Trophoblast cell (in vitro differentiated cells and primary cell): ENCODE measurements at regions not wholly inside any gene's neighbourhood (a gene's known extent, or its start where the extent isn't known, plus 50 kb on each side); places are given as distances from the start of the nearest gene placed in this dataset.

ENCODE experiments used
- DNase-seq, 2 donors: peaks; one replicate each; pipeline ENCODE4 v3.0.0-alpha.2; 2016
- H2AFZ ChIP-seq: 2 replicates; pipeline ENCODE4 v1.6.1; 2013; ENCODE audit warnings: low read length, moderate library complexity, mild to moderate bottlenecking; ENCODE audit not compliant: insufficient read depth, poor library complexity
- H2AK5ac ChIP-seq: 2 replicates; pipeline ENCODE4 v1.6.1; 2013; ENCODE audit warnings: mild to moderate bottlenecking, low read length
- H2BK120ac ChIP-seq: 2 replicates; pipeline ENCODE4 v1.6.1; 2013; ENCODE audit warnings: low read length, mild to moderate bottlenecking, moderate library complexity; ENCODE audit not compliant: insufficient read depth, poor library complexity
- H2BK12ac ChIP-seq: 2 replicates; pipeline ENCODE4 v1.6.1; 2013; ENCODE audit warnings: mild to moderate bottlenecking, low read length, moderate library complexity
- H2BK5ac ChIP-seq: 2 replicates; pipeline ENCODE4 v1.6.1; 2013; ENCODE audit warnings: low read length, low read depth, moderate library complexity, mild to moderate bottlenecking; ENCODE audit not compliant: poor library complexity
- H3K14ac ChIP-seq: 2 replicates; pipeline ENCODE4 v1.6.1; 2013; ENCODE audit warnings: mild to moderate bottlenecking, low read length
- H3K18ac ChIP-seq: 2 replicates; pipeline ENCODE4 v1.6.1; 2013; ENCODE audit warnings: mild to moderate bottlenecking, low read length
- H3K23ac ChIP-seq: 2 replicates; pipeline ENCODE4 v1.6.1; 2013; ENCODE audit warnings: low read length
- H3K27ac ChIP-seq: 2 replicates; pipeline ENCODE4 v1.5.1; 2013; ENCODE audit warnings: low read depth, mild to moderate bottlenecking, inconsistent platforms, low read length, moderate library complexity
- H3K27me3 ChIP-seq: 2 replicates; pipeline ENCODE4 v1.6.1; 2013; ENCODE audit warnings: inconsistent platforms, mild to moderate bottlenecking, low read length, moderate library complexity; ENCODE audit not compliant: insufficient read depth
- H3K36me3 ChIP-seq, 2 experiments: 1 replicate in 1 of 2; 2 replicates in 1 of 2; pipeline ENCODE4 v1.6.1; 2013; ENCODE audit warnings: low read length in 2 of 2, mild to moderate bottlenecking in 2 of 2, moderate library complexity in 1 of 2; ENCODE audit not compliant: insufficient read depth in 2 of 2, control insufficient read depth in 1 of 2
- H3K4ac ChIP-seq: 2 replicates; pipeline ENCODE4 v1.6.1; 2013; ENCODE audit warnings: low read depth, mild to moderate bottlenecking, low read length, moderate library complexity
- H3K4me1 ChIP-seq, 2 experiments: 1 replicate in 1 of 2; 2 replicates in 1 of 2; pipeline ENCODE4 v1.6.1; 2013; ENCODE audit warnings: low read length in 2 of 2, mild to moderate bottlenecking in 2 of 2, moderate library complexity in 1 of 2; ENCODE audit not compliant: insufficient read depth in 2 of 2, control insufficient read depth in 1 of 2
- H3K4me2 ChIP-seq: 2 replicates; pipeline ENCODE4 v1.6.1; 2013; ENCODE audit warnings: inconsistent platforms, mild to moderate bottlenecking, low read length, moderate library complexity
- H3K4me3 ChIP-seq: 2 replicates; pipeline ENCODE4 v1.5.1; 2013; ENCODE audit warnings: mild to moderate bottlenecking, low read depth, low read length, inconsistent platforms
- H3K79me1 ChIP-seq: one replicate; pipeline ENCODE4 v1.6.1; 2013; ENCODE audit warnings: low read length
- H3K79me2 ChIP-seq: 2 replicates; pipeline ENCODE4 v1.6.1; 2013; ENCODE audit warnings: low read length, mild to moderate bottlenecking; ENCODE audit not compliant: control insufficient read depth, insufficient read depth, poor library complexity
- H3K9ac ChIP-seq: 2 replicates; pipeline ENCODE4 v1.6.1; 2013; ENCODE audit warnings: mild to moderate bottlenecking, low read length
- H3K9me3 ChIP-seq: 2 replicates; pipeline ENCODE4 v1.6.1; 2013; ENCODE audit warnings: low read depth, mild to moderate bottlenecking, control low read depth, inconsistent platforms, low read length; ENCODE audit not compliant: insufficient read depth
- H4K12ac ChIP-seq: 2 replicates; pipeline ENCODE4 v1.6.1; 2013; ENCODE audit warnings: low read depth, mild to moderate bottlenecking, low read length, moderate library complexity
- H4K8ac ChIP-seq: 2 replicates; pipeline ENCODE4 v1.6.1; 2013; ENCODE audit warnings: low read depth, mild to moderate bottlenecking, low read length, moderate library complexity
- H4K91ac ChIP-seq: one replicate; pipeline ENCODE4 v1.6.1; 2013; ENCODE audit warnings: low read depth, mild to moderate bottlenecking, low read length, moderate library complexity
- WGBS: extraction: QIAGEN DNeasy Blood & Tissue Kit; methylation state at CpG from one replicate; pipeline ENCODE4 v1.1.7; 2013; ENCODE audit warnings: missing lambda C conversion rate; ENCODE audit not compliant: insufficient read length, insufficient coverage; ENCODE audit errors: extremely low coverage; 5-methylcytosine and 5-hydroxymethylcytosine counted together

GRCh38 chr5:174191076-174191475 is 145.6 kb downstream of the NSG2 start:
- no peak overlapping the region for H3K4ac ChIP-seq
- H3K14ac ChIP-seq = no peak overlapping the region
- WGBS = no CpG with 5 or more reads among the region's 4 CpGs
- no peak overlapping the region for H4K8ac ChIP-seq
- H3K27me3 ChIP-seq = no peaks in the 10 kb centered on the region
- no peaks in the 10 kb centered on the region for H3K36me3 ChIP-seq
- no peaks in the 10 kb centered on the region for H3K79me1 ChIP-seq
- no peak overlapping the region for H3K4me2 ChIP-seq
- no peak overlapping the region for H3K9ac ChIP-seq
- no peak overlapping the region for H2BK5ac ChIP-seq
- no peak overlapping the region for H4K91ac ChIP-seq
- no peak for DNase-seq
- H3K18ac ChIP-seq = no peak overlapping the region
- no peak overlapping the region for H3K23ac ChIP-seq
- no peak overlapping the region for H3K27ac ChIP-seq
- no peak overlapping the region for H2BK120ac ChIP-seq
- no peaks in the 10 kb centered on the region for H3K79me2 ChIP-seq
- H3K9me3 ChIP-seq = peaks cover 3% of the 10 kb centered on the region
- no peak overlapping the region for H2AK5ac ChIP-seq
- no peak overlapping the region for H3K4me3 ChIP-seq
- H4K12ac ChIP-seq = no peak overlapping the region
- no peak overlapping the region for H2AFZ ChIP-seq
- H3K4me1 ChIP-seq = no peaks in the 10 kb centered on the region
- H2BK12ac ChIP-seq = no peak overlapping the region

DNA sequence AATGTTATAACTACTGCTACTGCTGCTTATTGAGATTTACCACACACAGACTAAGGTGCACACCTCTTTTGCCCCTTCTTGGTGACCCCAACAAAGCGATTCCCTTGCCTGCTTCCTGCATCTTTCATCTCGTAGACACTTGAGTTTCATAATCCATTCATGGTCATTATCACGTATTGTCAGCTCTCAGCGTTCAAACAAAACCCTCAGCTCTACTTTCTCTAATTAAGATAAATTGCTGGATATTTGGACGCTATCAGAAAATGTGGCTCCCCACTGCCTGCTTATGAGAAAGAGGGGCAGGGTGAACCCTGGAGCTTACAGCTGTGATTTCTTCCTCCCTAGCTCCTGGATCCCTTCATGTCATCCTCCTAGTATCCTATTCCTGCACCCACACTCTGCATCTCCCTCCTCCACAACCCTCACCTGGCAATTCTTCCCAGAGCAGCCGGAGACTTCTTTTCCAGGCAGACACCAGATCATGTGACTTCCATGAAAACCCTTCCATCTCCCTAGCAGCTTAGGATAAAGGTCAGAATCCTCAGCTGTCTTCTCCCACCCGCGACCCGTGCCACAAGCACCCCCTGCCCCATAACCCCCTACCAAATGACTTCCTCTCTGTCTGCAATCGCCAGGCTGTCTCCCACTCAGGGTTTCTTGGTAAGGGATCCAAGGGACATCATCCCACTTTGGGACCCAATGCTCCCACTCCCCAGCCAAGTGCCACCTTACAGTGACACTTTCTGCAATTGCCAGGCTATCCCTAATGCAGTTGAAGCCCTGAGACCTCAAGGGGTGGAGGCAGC is 146.5 kb downstream of the NSG2 start:
- Histone ChIP-seq H3K9ac (no peak overlapping the region), H3K79me1 (no peaks in the 10 kb centered on the region), H3K27ac (no peak overlapping the region), H3K9me3 (peaks cover under 1% of the 10 kb centered on the region), H3K4ac (no peak overlapping the region), H4K91ac (no peak overlapping the region), H3K27me3 (no peaks in the 10 kb centered on the region), H3K14ac (no peak overlapping the region), H2AK5ac (no peak overlapping the region), H4K8ac (no peak overlapping the region), H3K36me3 (no peaks in the 10 kb centered on the region), H2AFZ (no peak overlapping the region), H4K12ac (no peak overlapping the region), H3K4me3 (no peak overlapping the region), H3K4me1 (no peaks in the 10 kb centered on the region), H3K79me2 (no peaks in the 10 kb centered on the region), H2BK5ac (no peak overlapping the region), H2BK120ac (no peak overlapping the region), H3K23ac (no peak overlapping the region), H2BK12ac (no peak overlapping the region), H3K18ac (no peak overlapping the region), H3K4me2 (no peak overlapping the region)
- WGBS = no CpG with 5 or more reads among the region's 10 CpGs
- DNase-seq = no peak

- no peak overlapping the region for H2BK120ac ChIP-seq
- H3K4me1 ChIP-seq = no peaks in the 10 kb centered on the region
- DNase-seq = no peak
- H3K23ac ChIP-seq = no peak overlapping the region
- H3K27me3 ChIP-seq = no peaks in the 10 kb centered on the region
- no peak overlapping the region for H2BK12ac ChIP-seq
- no peaks in the 10 kb centered on the region for H3K79me1 ChIP-seq
- no peak overlapping the region for H3K4me3 ChIP-seq
- H4K8ac ChIP-seq = no peak overlapping the region
- H3K79me2 ChIP-seq = no peaks in the 10 kb centered on the region
- H2AK5ac ChIP-seq = no peak overlapping the region
- no peak overlapping the region for H3K9ac ChIP-seq
- no peak overlapping the region for H3K4me2 ChIP-seq
- H3K4ac ChIP-seq = no peak overlapping the region
- no peak overlapping the region for H4K91ac ChIP-seq
- no CpG with 5 or more reads among the region's 14 CpGs for WGBS
- no peaks in the 10 kb centered on the region for H3K9me3 ChIP-seq
- no peak overlapping the region for H2AFZ ChIP-seq
- no peak overlapping the region for H3K14ac ChIP-seq
- no peaks in the 10 kb centered on the region for H3K36me3 ChIP-seq
- H3K18ac ChIP-seq = no peak overlapping the region
- H4K12ac ChIP-seq = no peak overlapping the region
- H3K27ac ChIP-seq = no peak overlapping the region
- no peak overlapping the region for H2BK5ac ChIP-seq
Measured at GRCh38 chr5:174192901-174193300, 147.4 kb downstream of the NSG2 start.

DNA sequence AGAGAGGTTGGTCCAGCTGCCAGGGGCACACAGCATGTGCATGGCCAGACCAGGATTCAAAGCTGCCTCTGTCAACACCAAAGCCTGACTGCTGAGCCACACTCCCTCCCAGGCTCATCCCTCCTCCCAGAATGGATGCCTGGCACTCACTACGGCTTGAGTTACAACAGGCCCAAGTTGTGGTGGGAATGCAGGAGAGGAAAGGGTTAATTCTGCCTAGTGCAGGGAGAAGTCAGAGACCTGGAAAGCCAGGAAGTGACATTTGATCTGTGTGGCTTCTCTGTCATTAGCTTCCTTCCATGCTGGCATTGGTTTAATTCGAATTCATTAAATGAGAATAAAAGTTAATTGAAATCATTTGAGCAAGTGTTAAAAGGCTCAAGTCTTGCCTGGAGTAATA is 150.0 kb downstream of the NSG2 start:
- no peak overlapping the region for H2BK5ac ChIP-seq
- no peak overlapping the region for H3K18ac ChIP-seq
- no peak overlapping the region for H3K27ac ChIP-seq
- no peak overlapping the region for H2AFZ ChIP-seq
- H3K4me3 ChIP-seq = no peak overlapping the region
- no peaks in the 10 kb centered on the region for H3K79me1 ChIP-seq
- no peak overlapping the region for H2BK120ac ChIP-seq
- no peak overlapping the region for H3K9ac ChIP-seq
- no peak overlapping the region for H4K91ac ChIP-seq
- H3K27me3 ChIP-seq = no peaks in the 10 kb centered on the region
- H3K23ac ChIP-seq = no peak overlapping the region
- no peak overlapping the region for H4K8ac ChIP-seq
- H3K9me3 ChIP-seq = no peaks in the 10 kb centered on the region
- no peak overlapping the region for H4K12ac ChIP-seq
- no peak overlapping the region for H3K14ac ChIP-seq
- no peaks in the 10 kb centered on the region for H3K4me1 ChIP-seq
- no peak overlapping the region for H2BK12ac ChIP-seq
- H3K36me3 ChIP-seq = no peaks in the 10 kb centered on the region
- H3K4me2 ChIP-seq = no peak overlapping the region
- WGBS = no CpG with 5 or more reads among the region's 2 CpGs
- no peak for DNase-seq
- no peak overlapping the region for H2AK5ac ChIP-seq
- no peak overlapping the region for H3K4ac ChIP-seq
- H3K79me2 ChIP-seq = no peaks in the 10 kb centered on the region
